Breast epithelium (tissue), 4 donors: ENCODE measurements at regions not wholly inside any gene's neighbourhood (a gene's known extent, or its start where the extent isn't known, plus 50 kb on each side); places are given as distances from the start of the nearest gene placed in this dataset.

Experiments
- DNase-seq, 2 donors: peaks; one replicate each; pipeline ENCODE4 v3.0.0-alpha.2; 2019; ENCODE audit warnings: low spot score in 2 of 2
- H3K27ac ChIP-seq, 2 donors: fragments of 200-600 bp; sonication (generic) in 1 of 2; one replicate each; pipeline ENCODE4 v1.5.1; 2016 to 2019; ENCODE audit warnings: mild to moderate bottlenecking in 1 of 2
- H3K27me3 ChIP-seq, 2 donors: fragments of 200-600 bp; sonication (generic) in 1 of 2; one replicate each; pipeline versions ENCODE4 v1.5.1 to v1.6.0; 2017 to 2019; ENCODE audit warnings: control low read depth in 1 of 2, mild to moderate bottlenecking in 1 of 2
- H3K36me3 ChIP-seq: fragments of 200-600 bp; one replicate; pipeline ENCODE4 v1.5.1; 2019
- H3K4me1 ChIP-seq, 2 donors: fragments of 200-600 bp; sonication (generic); one replicate each; pipeline ENCODE4 v1.5.1; 2016 to 2019; ENCODE audit warnings: control low read depth in 1 of 2
- H3K4me3 ChIP-seq, 3 donors: fragments of 200-600 bp; sonication (generic); 1 replicate in 2 of 3; 2 replicates in 1 of 3; pipeline ENCODE4 v1.5.1; 2016 to 2019; ENCODE audit warnings: mild to moderate bottlenecking in 3 of 3, moderate library complexity in 2 of 3
- H3K9me3 ChIP-seq, 2 donors: fragments of 200-600 bp; sonication (generic) in 1 of 2; one replicate each; pipeline ENCODE4 v1.5.1; 2016 to 2019; ENCODE audit warnings: control low read depth in 1 of 2
- CTCF ChIP-seq, 3 donors: fragments of 450-650 bp; IDR thresholded peaks; one replicate each; pipeline ENCODE4 v1.5.1; 2016 to 2017; ENCODE audit warnings: antibody characterized with exemption in 3 of 3, mild to moderate bottlenecking in 3 of 3, moderate library complexity in 3 of 3
- POLR2A ChIP-seq: fragments of 450-650 bp; IDR thresholded peaks from one replicate; pipeline ENCODE4 v1.6.1; 2016; ENCODE audit warnings: antibody characterized with exemption, mild to moderate bottlenecking, moderate library complexity
- POLR2AphosphoS5 ChIP-seq, 3 donors: sonication (generic); formaldehyde crosslinking; IDR thresholded peaks; one replicate each; pipeline ENCODE4 v1.6.1; 2017; ENCODE audit warnings: antibody characterized with exemption in 3 of 3
- intact Hi-C: fragments of 100-400 bp; cut with DNase I; formaldehyde crosslinking; loops from one replicate; pipeline ENCODE4 v1.15.1; 2023; ENCODE audit warnings: low total_unique reads

- Histone ChIP-seq H3K27ac (no peak overlapping the region), H3K4me3 (no peak overlapping the region), H3K36me3 (no peaks in the 10 kb centered on the region), H3K9me3 (no peaks in the 10 kb centered on the region), H3K27me3 (no peaks in the 10 kb centered on the region), H3K4me1 (no peaks in the 10 kb centered on the region)
- no peak for TF ChIP-seq CTCF (IDR thresholded peaks at IDR 0.05)
- no peak for TF ChIP-seq POLR2AphosphoS5 (IDR thresholded peaks at IDR 0.05)
- no peak for TF ChIP-seq POLR2A
- DNase-seq: no peak
- intact Hi-C loops: no loop called here
Measured at GRCh38 chr2:16160281-16161084, 220.1 kb downstream of the MYCN start.

- TF ChIP-seq POLR2A (no peak), POLR2AphosphoS5 (IDR thresholded peaks at IDR 0.05) (no peak)
- Histone ChIP-seq H3K9me3 (no peaks in the 10 kb centered on the region), H3K4me3 (no peak overlapping the region), H3K4me1 (no peaks in the 10 kb centered on the region), H3K27me3 (no peaks in the 10 kb centered on the region), H3K27ac (no peak overlapping the region), H3K36me3 (no peaks in the 10 kb centered on the region)
- DNase-seq: no peak
- intact Hi-C loops: no loop called here
Measured at GRCh38 chr2:16156411-16156810, 216.1 kb downstream of the MYCN start.

- no peak overlapping the region for H3K4me3 ChIP-seq
- no peaks in the 10 kb centered on the region for H3K4me1 ChIP-seq
- no peak for DNase-seq
- H3K9me3 ChIP-seq: no peaks in the 10 kb centered on the region
- no peaks in the 10 kb centered on the region for H3K36me3 ChIP-seq
- no peaks in the 10 kb centered on the region for H3K27me3 ChIP-seq
- H3K27ac ChIP-seq: no peak overlapping the region
- intact Hi-C loops: no loop called here
- TF ChIP-seq POLR2A: no peak
- no peak for TF ChIP-seq CTCF (IDR thresholded peaks at IDR 0.05)
- TF ChIP-seq POLR2AphosphoS5 (IDR thresholded peaks at IDR 0.05): no peak
Measured at GRCh38 chr2:16155766-16156165, 215.4 kb downstream of the MYCN start.

GRCh38 chr2:16155366-16155765 is 215.0 kb downstream of the MYCN start:
- TF ChIP-seq POLR2A: no peak
- no peak for TF ChIP-seq CTCF (IDR thresholded peaks at IDR 0.05)
- no peak for TF ChIP-seq POLR2AphosphoS5 (IDR thresholded peaks at IDR 0.05)
- intact Hi-C loops: no loop called here
- DNase-seq: no peak

GRCh38 chr2:16154501-16155280 is 214.3 kb downstream of the MYCN start:
- Histone ChIP-seq H3K4me3 (no peak overlapping the region), H3K27me3 (no peaks in the 10 kb centered on the region), H3K9me3 (no peaks in the 10 kb centered on the region), H3K4me1 (no peaks in the 10 kb centered on the region), H3K36me3 (no peaks in the 10 kb centered on the region), H3K27ac (no peak overlapping the region)
- TF ChIP-seq POLR2A: no peak
- TF ChIP-seq POLR2AphosphoS5 (IDR thresholded peaks at IDR 0.05): no peak
- no peak for TF ChIP-seq CTCF (IDR thresholded peaks at IDR 0.05)
- DNase-seq: no peak
- intact Hi-C loops: no loop called here

More at GRCh38 chr2:16155366-16155765, 215.0 kb downstream of the MYCN start:
- Histone ChIP-seq H3K9me3 (no peaks in the 10 kb centered on the region), H3K36me3 (no peaks in the 10 kb centered on the region), H3K4me1 (no peaks in the 10 kb centered on the region), H3K4me3 (no peak overlapping the region), H3K27ac (no peak overlapping the region), H3K27me3 (no peaks in the 10 kb centered on the region)
